HEK293 (cell line): ENCODE measurements at regions not wholly inside any gene's neighbourhood (a gene's known extent, or its start where the extent isn't known, plus 50 kb on each side); places are given as distances from the start of the nearest gene placed in this dataset.

Source experiments
- BCL11A ChIP-seq: fragments of 450-650 bp; formaldehyde crosslinking; IDR thresholded peaks from 2 replicates; pipeline ENCODE4 v1.5.1; 2016; ENCODE audit warnings: low read depth, missing biosample characterization, missing genetic modification characterization
- HOXA7 ChIP-seq: sonication (generic); formaldehyde crosslinking; IDR thresholded peaks from 2 replicates; pipeline ENCODE4 v1.8.1; 2022; ENCODE audit warnings: missing genetic modification reagents, borderline replicate concordance
- ZBTB8A ChIP-seq: fragments of 450-650 bp; formaldehyde crosslinking; IDR thresholded peaks from 2 replicates; pipeline ENCODE4 v1.5.1; 2016; ENCODE audit warnings: missing biosample characterization, missing genetic modification characterization
- ZNF544 ChIP-seq: fragments of 450-650 bp; formaldehyde crosslinking; IDR thresholded peaks from 2 replicates; pipeline ENCODE4 v1.5.0; 2017; ENCODE audit warnings: missing biosample characterization, missing genetic modification characterization
- TF ChIP-seq, protein P1 (sequence below): fragments of 450-650 bp; formaldehyde crosslinking; IDR thresholded peaks from 2 replicates; pipeline ENCODE4 v1.5.1; 2016; ENCODE audit warnings: missing biosample characterization, missing genetic modification characterization
- TF ChIP-seq, protein P2 (sequence below): fragments of 450-650 bp; formaldehyde crosslinking; IDR thresholded peaks from 2 replicates; pipeline ENCODE4 v1.5.1; 2016; ENCODE audit warnings: missing biosample characterization, missing genetic modification characterization
- TF ChIP-seq, protein P3 (sequence below): fragments of 450-650 bp; formaldehyde crosslinking; IDR thresholded peaks from 2 replicates; pipeline ENCODE4 v1.5.1; 2016; ENCODE audit warnings: missing biosample characterization, missing genetic modification characterization
- TF ChIP-seq, protein P4 (sequence below): fragments of 450-650 bp; formaldehyde crosslinking; IDR thresholded peaks from 2 replicates; pipeline ENCODE4 v1.5.1; 2016; ENCODE audit warnings: missing biosample characterization, missing genetic modification characterization

DNA sequence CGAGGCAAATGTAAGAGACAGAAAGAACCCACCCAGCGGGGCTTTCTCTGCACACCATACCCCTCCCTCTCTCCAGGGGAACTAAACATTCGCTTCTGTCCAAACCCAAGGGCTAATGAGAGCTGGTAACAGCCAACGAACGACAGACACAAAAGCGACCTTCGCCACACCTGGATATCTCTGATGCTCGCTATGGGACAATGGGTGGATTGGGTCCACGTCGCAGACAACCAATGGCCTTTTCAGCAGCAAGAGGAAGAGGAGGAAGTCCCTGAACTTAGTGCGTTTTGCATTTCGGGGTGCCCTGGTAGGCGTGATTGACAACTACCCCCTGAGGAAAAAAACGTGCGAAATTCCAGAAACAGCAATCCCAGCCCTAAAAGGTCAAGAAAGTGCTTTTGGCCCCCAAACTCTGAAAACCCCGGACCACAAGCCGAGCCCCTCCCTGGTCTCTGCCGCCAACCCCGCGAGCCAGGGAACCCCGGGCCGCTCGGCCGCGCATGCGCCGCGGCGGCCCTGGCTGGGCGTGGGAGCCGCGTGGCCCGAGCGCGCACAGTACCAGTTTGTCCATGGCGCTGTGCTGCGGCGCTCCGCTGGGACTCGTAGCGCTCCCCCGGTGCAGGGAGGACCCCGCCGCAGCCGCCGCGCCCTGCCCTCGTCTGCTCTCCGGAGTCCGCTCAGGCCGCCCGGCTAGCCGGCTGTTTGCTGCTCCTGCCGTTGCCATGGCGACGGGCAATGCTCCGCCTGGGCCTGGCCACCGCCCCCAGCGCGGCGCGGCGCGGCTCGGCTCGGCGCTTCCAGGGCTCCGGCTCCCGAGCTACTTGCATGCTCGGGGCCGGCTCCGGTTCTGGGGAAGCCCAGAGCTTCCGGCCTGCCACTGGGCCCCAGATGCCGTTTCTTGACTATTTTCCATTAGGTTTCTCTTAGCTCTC is 66.9 kb upstream of the DNAH5 start:
- TF ChIP-seq, protein P1, sequence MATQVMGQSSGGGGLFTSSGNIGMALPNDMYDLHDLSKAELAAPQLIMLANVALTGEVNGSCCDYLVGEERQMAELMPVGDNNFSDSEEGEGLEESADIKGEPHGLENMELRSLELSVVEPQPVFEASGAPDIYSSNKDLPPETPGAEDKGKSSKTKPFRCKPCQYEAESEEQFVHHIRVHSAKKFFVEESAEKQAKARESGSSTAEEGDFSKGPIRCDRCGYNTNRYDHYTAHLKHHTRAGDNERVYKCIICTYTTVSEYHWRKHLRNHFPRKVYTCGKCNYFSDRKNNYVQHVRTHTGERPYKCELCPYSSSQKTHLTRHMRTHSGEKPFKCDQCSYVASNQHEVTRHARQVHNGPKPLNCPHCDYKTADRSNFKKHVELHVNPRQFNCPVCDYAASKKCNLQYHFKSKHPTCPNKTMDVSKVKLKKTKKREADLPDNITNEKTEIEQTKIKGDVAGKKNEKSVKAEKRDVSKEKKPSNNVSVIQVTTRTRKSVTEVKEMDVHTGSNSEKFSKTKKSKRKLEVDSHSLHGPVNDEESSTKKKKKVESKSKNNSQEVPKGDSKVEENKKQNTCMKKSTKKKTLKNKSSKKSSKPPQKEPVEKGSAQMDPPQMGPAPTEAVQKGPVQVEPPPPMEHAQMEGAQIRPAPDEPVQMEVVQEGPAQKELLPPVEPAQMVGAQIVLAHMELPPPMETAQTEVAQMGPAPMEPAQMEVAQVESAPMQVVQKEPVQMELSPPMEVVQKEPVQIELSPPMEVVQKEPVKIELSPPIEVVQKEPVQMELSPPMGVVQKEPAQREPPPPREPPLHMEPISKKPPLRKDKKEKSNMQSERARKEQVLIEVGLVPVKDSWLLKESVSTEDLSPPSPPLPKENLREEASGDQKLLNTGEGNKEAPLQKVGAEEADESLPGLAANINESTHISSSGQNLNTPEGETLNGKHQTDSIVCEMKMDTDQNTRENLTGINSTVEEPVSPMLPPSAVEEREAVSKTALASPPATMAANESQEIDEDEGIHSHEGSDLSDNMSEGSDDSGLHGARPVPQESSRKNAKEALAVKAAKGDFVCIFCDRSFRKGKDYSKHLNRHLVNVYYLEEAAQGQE (tag by site-specific recombination) = no peak; the same call in 1 of the 2 replicates
- TF ChIP-seq, protein P2, sequence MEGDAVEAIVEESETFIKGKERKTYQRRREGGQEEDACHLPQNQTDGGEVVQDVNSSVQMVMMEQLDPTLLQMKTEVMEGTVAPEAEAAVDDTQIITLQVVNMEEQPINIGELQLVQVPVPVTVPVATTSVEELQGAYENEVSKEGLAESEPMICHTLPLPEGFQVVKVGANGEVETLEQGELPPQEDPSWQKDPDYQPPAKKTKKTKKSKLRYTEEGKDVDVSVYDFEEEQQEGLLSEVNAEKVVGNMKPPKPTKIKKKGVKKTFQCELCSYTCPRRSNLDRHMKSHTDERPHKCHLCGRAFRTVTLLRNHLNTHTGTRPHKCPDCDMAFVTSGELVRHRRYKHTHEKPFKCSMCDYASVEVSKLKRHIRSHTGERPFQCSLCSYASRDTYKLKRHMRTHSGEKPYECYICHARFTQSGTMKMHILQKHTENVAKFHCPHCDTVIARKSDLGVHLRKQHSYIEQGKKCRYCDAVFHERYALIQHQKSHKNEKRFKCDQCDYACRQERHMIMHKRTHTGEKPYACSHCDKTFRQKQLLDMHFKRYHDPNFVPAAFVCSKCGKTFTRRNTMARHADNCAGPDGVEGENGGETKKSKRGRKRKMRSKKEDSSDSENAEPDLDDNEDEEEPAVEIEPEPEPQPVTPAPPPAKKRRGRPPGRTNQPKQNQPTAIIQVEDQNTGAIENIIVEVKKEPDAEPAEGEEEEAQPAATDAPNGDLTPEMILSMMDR = peak; percentile 83
- TF ChIP-seq, protein P3, sequence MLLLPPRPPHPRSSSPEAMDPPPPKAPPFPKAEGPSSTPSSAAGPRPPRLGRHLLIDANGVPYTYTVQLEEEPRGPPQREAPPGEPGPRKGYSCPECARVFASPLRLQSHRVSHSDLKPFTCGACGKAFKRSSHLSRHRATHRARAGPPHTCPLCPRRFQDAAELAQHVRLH (tag by site-specific recombination) = no peak
- TF ChIP-seq, protein P4, sequence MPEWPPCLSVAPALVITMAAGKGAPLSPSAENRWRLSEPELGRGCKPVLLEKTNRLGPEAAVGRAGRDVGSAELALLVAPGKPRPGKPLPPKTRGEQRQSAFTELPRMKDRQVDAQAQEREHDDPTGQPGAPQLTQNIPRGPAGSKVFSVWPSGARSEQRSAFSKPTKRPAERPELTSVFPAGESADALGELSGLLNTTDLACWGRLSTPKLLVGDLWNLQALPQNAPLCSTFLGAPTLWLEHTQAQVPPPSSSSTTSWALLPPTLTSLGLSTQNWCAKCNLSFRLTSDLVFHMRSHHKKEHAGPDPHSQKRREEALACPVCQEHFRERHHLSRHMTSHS (tag by site-specific recombination) = no peak
- TF ChIP-seq HOXA7 (CRISPR knock-in tag) (no peak), ZNF544 (tag by site-specific recombination) (no peak), ZBTB8A (tag by site-specific recombination) (no peak), BCL11A (tag by site-specific recombination) (no peak)
